GM12878 (cell line): ENCODE measurements at regions not wholly inside any gene's neighbourhood (a gene's known extent, or its start where the extent isn't known, plus 50 kb on each side); places are given as distances from the start of the nearest gene placed in this dataset.

ENCODE experiments used
- ATAC-seq: fragments of 200-7000 bp; cut with Tn5 transposase; 3 replicates; pipeline ENCODE4 v1.9.1; 2020; ENCODE audit warnings: mild to moderate bottlenecking, moderate library complexity
- BruUV-seq: library from RNA; stranded (reverse); fragments of 400-500 nt; replicated peaks from 2 replicates; lab custom pipeline; 2021; lab: Mats Ljungman, UMichigan
- CTCF ChIA-PET: fragments of 300-600 bp; sonication (Branson Sonifier 250); formaldehyde crosslinking; extraction: SDS; loops from one replicate; lab custom pipeline; 2021; ENCODE audit warnings: inconsistent platforms; lab: Yijun Ruan, JAX
- POLR2A ChIA-PET: fragments of 350-600 bp; formaldehyde crosslinking; extraction: SDS; loops from one replicate; lab custom pipeline; 2021; ENCODE audit warnings: inconsistent platforms; lab: Charles Lee
- RAD21 ChIA-PET: fragments of 300-600 bp; sonication (Branson Sonifier 250); formaldehyde crosslinking; loops from one replicate; lab custom pipeline; 2023; ENCODE audit warnings: antibody characterized with exemption; ENCODE audit not compliant: unreplicated experiment; lab: Charles Lee
- SMC1A ChIA-PET: fragments of 300-600 bp; sonication (Branson Sonifier 250); formaldehyde crosslinking; loops from one replicate; lab custom pipeline; 2023; ENCODE audit not compliant: unreplicated experiment, uncharacterized antibody; lab: Charles Lee
- DNase-seq: peaks from one replicate; pipeline ENCODE4 v3.0.0-alpha.2; 2011; ENCODE audit warnings: low read depth, low spot score
- FAIRE-seq: peaks from 3 replicates; lab custom pipeline; 2011; peaks lifted over from hg19 to GRCh38; lab: Jason Lieb, UNC
- H2AFZ ChIP-seq: 2 replicates; pipeline ENCODE4 v1.6.0; 2011; ENCODE audit warnings: low read depth, low read length, control low read depth; ENCODE audit not compliant: control insufficient read depth
- H3K27ac ChIP-seq: 2 replicates; pipeline ENCODE4 v1.5.1; 2011; ENCODE audit warnings: control low read depth; ENCODE audit not compliant: control insufficient read depth, insufficient read depth
- H3K27me3 ChIP-seq, 2 experiments: replicated peaks in 1 of 2; 2 replicates each; pipeline versions ENCODE4 v1.6.0 to v1.6.1; 2011; ENCODE audit warnings: low read length in 1 of 2; ENCODE audit not compliant: control insufficient read depth in 2 of 2, insufficient read depth in 2 of 2
- H3K36me3 ChIP-seq, 2 experiments: 2 replicates each; pipeline ENCODE4 v1.5.1; 2011; ENCODE audit warnings: low read length in 1 of 2; ENCODE audit not compliant: control insufficient read depth in 2 of 2, insufficient read depth in 2 of 2
- H3K4me1 ChIP-seq: 2 replicates; pipeline ENCODE4 v1.6.1; 2011; ENCODE audit warnings: mild to moderate bottlenecking, low read length, moderate library complexity, mixed read lengths; ENCODE audit not compliant: control insufficient read depth, insufficient read depth
- H3K4me2 ChIP-seq: 2 replicates; pipeline ENCODE4 v1.6.0; 2011; ENCODE audit warnings: control low read depth; ENCODE audit not compliant: control insufficient read depth, insufficient read depth
- H3K4me3 ChIP-seq: fragments of 200-600 bp; sonication (generic); 2 replicates; pipeline ENCODE4 v1.5.1; 2016
- H3K79me2 ChIP-seq: 2 replicates; pipeline ENCODE4 v1.6.0; 2011; ENCODE audit warnings: low read length; ENCODE audit not compliant: control insufficient read depth, insufficient read depth
- H3K9ac ChIP-seq: 2 replicates; pipeline ENCODE4 v1.8.0; 2011; ENCODE audit warnings: low read length, control low read depth, mixed read lengths; ENCODE audit not compliant: control insufficient read depth, insufficient read depth
- H3K9me3 ChIP-seq: replicated peaks from 3 replicates; pipeline ENCODE4 v1.5.1; 2011; ENCODE audit warnings: mild to moderate bottlenecking, low read length; ENCODE audit not compliant: control insufficient read depth, insufficient read depth
- H4K20me1 ChIP-seq: 2 replicates; pipeline ENCODE4 v1.6.0; 2011; ENCODE audit not compliant: control insufficient read depth, insufficient read depth
- CHD4 ChIP-seq: fragments of 200-600 bp; sonication (generic); IDR thresholded peaks from 2 replicates; pipeline ENCODE4 v1.6.1; 2016; ENCODE audit warnings: mild to moderate bottlenecking
- NFYB ChIP-seq: IDR thresholded peaks from 2 replicates; pipeline ENCODE4 v1.6.1; 2011; ENCODE audit warnings: low read depth, mild to moderate bottlenecking, low read length, improper control_type of control experiment, moderate library complexity; ENCODE audit not compliant: insufficient read depth
- PAX8 ChIP-seq: fragments of 450-650 bp; IDR thresholded peaks from 2 replicates; pipeline ENCODE4 v1.6.1; 2017; ENCODE audit warnings: mild to moderate bottlenecking, moderate library complexity
- POLR2A ChIP-seq: IDR thresholded peaks from 2 replicates; pipeline ENCODE4 v1.6.1; 2011; ENCODE audit warnings: low read depth, mild to moderate bottlenecking, low read length
- SMAD1 ChIP-seq: fragments of 450-650 bp; IDR thresholded peaks from 2 replicates; pipeline ENCODE4 v1.6.1; 2018; ENCODE audit warnings: mild to moderate bottlenecking, low read depth; ENCODE audit not compliant: partially characterized antibody
- SMAD5 ChIP-seq: IDR thresholded peaks from 2 replicates; pipeline ENCODE4 v1.6.1; 2016; ENCODE audit warnings: antibody characterized with exemption, low read depth
- WGBS: methylation state at CpG from one replicate; pipeline ENCODE4 v1.1.6; 2016; ENCODE audit warnings: low lambda C conversion rate; ENCODE audit not compliant: insufficient replicate concordance, insufficient coverage; ENCODE audit errors: missing lambda C conversion rate; 5-methylcytosine and 5-hydroxymethylcytosine counted together
- in situ Hi-C: fragments of 300-500 bp; cut with MboI; formaldehyde crosslinking; loops from 9 replicates; pipeline ENCODE4 v1.14.3; 2018; ENCODE audit warnings: mixed read lengths
- intact Hi-C: fragments of 100-400 bp; cut with micrococcal nuclease; formaldehyde crosslinking; loops from one replicate; pipeline ENCODE4 v1.14.2; 2022; ENCODE audit not compliant: unreplicated experiment
- TF ChIP-seq, protein P1 (sequence below), 3 experiments: IDR thresholded peaks in 2 of 3; conservative IDR thresholded peaks in 1 of 3; 2 replicates each; pipeline ENCODE4 v1.5.1; 2011; ENCODE audit warnings: low read depth in 3 of 3, low read length in 3 of 3, mild to moderate bottlenecking in 3 of 3, control low read depth in 2 of 3, moderate library complexity in 2 of 3, inconsistent platforms in 1 of 3, mixed read lengths in 1 of 3; ENCODE audit not compliant: control insufficient read depth in 2 of 3, insufficient read depth in 1 of 3; ENCODE audit errors: extremely low read depth in 1 of 3
- TF ChIP-seq, protein P2 (sequence below): fragments of 450-650 bp; formaldehyde crosslinking; IDR thresholded peaks from 2 replicates; pipeline ENCODE4 v1.4.0; 2022; ENCODE audit warnings: mild to moderate bottlenecking, moderate library complexity
- TF ChIP-seq, protein P3 (sequence below): IDR thresholded peaks from 2 replicates; pipeline ENCODE4 v1.6.1; 2011; ENCODE audit warnings: borderline replicate concordance, low read depth, mild to moderate bottlenecking, moderate library complexity, mixed read lengths, low read length; ENCODE audit not compliant: insufficient read depth; ENCODE audit errors: extremely low read length
- TF ChIP-seq, protein P4 (sequence below): IDR thresholded peaks from 2 replicates; pipeline ENCODE4 v1.6.1; 2011; ENCODE audit warnings: low read depth, low read length, improper control_type of control experiment, borderline replicate concordance

DNA sequence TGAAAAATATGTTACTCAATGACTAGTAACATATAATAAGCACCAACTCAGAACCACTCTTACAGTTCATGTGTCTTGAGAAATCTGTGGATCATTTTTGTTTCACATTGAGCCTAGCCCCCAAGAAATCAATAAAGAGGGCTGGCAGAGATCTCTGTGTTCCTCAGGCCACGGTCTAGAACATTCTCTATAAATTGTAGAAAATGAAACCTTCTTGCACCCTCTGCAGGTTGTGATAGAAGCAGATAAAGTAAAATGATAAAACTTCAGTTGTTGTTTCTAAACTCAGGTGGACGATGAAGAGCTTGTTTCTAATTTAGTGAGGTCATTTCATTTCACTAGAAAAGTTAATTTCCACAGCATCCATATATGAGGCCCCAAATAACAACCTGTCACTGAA lies 182.7 kb downstream of the KIT start:
- Histone ChIP-seq H3K9ac (no peak overlapping the region), H2AFZ (no peak overlapping the region), H3K9me3 (no peaks in the 10 kb centered on the region), H3K27me3 (no peaks in the 10 kb centered on the region), H3K4me3 (no peak overlapping the region), H3K36me3 (no peaks in the 10 kb centered on the region), H3K27ac (no peak overlapping the region), H4K20me1 (no peaks in the 10 kb centered on the region), H3K4me1 (no peaks in the 10 kb centered on the region), H3K79me2 (no peaks in the 10 kb centered on the region), H3K4me2 (no peak overlapping the region)
- no TSS peak for BruUV-seq
- in situ Hi-C loops: no loop called here
- no peak for ATAC-seq
- POLR2A ChIA-PET: no interaction called here
- 31% methylated on average over 2 of the region's 2 CpGs for WGBS
- TF ChIP-seq CHD4: no peak
- TF ChIP-seq POLR2A: no peak
- TF ChIP-seq, protein P1, sequence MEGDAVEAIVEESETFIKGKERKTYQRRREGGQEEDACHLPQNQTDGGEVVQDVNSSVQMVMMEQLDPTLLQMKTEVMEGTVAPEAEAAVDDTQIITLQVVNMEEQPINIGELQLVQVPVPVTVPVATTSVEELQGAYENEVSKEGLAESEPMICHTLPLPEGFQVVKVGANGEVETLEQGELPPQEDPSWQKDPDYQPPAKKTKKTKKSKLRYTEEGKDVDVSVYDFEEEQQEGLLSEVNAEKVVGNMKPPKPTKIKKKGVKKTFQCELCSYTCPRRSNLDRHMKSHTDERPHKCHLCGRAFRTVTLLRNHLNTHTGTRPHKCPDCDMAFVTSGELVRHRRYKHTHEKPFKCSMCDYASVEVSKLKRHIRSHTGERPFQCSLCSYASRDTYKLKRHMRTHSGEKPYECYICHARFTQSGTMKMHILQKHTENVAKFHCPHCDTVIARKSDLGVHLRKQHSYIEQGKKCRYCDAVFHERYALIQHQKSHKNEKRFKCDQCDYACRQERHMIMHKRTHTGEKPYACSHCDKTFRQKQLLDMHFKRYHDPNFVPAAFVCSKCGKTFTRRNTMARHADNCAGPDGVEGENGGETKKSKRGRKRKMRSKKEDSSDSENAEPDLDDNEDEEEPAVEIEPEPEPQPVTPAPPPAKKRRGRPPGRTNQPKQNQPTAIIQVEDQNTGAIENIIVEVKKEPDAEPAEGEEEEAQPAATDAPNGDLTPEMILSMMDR (IDR thresholded peaks at IDR 0.05 in 2 of 3, conservative IDR thresholded peaks at IDR 0.05 in 1 of 3; ENCODE audit: control insufficient read depth in 2 of 3, extremely low read depth in 1 of 3, insufficient read depth in 1 of 3, low read depth in 3 of 3, low read length in 3 of 3): peak in 1 of 3 experiments; percentile 4; a peak in 1 of 6 replicates
- no peak for TF ChIP-seq SMAD5
- no peak for DNase-seq
- no peak for FAIRE-seq
- SMC1A ChIA-PET: interaction anchor here (1.1 to 1.4 kb wide), 2 partner anchors 9 to 14 kb away, joined by 3 read pairs; no protein-coding TSS in a partner anchor
- CTCF ChIA-PET: no interaction called here
- intact Hi-C loops: loop anchor here (2.0 to 5.0 kb wide), 2 partner anchors 156 to 518 kb away; no protein-coding TSS in a partner anchor
- RAD21 ChIA-PET: no interaction called here

DNA sequence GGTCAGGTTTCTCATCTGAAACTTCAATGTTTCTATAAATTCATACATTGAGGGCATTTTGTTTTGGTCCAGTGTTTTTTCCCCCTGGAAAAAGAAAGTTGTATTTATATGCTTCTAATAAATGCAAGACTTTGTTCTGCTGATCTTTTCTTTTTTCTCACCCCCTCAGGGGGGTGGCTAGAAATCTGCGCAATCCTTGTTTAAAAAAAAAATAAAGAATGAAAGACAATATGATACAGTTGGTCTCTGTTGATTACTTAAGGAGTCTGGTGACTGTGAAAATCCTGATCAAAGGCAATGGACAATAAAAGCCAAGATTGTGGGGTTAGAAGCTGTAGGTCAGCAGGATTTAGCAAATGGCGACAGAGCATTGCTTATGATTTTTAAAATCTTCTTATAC lies 180.5 kb downstream of the KIT start:
- Histone ChIP-seq H3K36me3 (no peaks in the 10 kb centered on the region), H3K9ac (no peak overlapping the region), H3K4me3 (no peak overlapping the region), H3K79me2 (no peaks in the 10 kb centered on the region), H3K4me2 (no peak overlapping the region), H3K27me3 (no peaks in the 10 kb centered on the region), H4K20me1 (no peaks in the 10 kb centered on the region), H2AFZ (no peak overlapping the region), H3K27ac (no peak overlapping the region), H3K4me1 (no peaks in the 10 kb centered on the region), H3K9me3 (no peaks in the 10 kb centered on the region)
- BruUV-seq: no TSS peak
- ChIA-PET POLR2A (no interaction called here), CTCF (no interaction called here), SMC1A (no interaction called here), RAD21 (no interaction called here)
- ATAC-seq (no peak), DNase-seq (no peak), FAIRE-seq (no peak)
- WGBS: 85% methylated on average over 2 of the region's 2 CpGs
- in situ Hi-C loops: no loop called here
- intact Hi-C loops: no loop called here
- no peak for TF ChIP-seq PAX8
- TF ChIP-seq, protein P2, sequence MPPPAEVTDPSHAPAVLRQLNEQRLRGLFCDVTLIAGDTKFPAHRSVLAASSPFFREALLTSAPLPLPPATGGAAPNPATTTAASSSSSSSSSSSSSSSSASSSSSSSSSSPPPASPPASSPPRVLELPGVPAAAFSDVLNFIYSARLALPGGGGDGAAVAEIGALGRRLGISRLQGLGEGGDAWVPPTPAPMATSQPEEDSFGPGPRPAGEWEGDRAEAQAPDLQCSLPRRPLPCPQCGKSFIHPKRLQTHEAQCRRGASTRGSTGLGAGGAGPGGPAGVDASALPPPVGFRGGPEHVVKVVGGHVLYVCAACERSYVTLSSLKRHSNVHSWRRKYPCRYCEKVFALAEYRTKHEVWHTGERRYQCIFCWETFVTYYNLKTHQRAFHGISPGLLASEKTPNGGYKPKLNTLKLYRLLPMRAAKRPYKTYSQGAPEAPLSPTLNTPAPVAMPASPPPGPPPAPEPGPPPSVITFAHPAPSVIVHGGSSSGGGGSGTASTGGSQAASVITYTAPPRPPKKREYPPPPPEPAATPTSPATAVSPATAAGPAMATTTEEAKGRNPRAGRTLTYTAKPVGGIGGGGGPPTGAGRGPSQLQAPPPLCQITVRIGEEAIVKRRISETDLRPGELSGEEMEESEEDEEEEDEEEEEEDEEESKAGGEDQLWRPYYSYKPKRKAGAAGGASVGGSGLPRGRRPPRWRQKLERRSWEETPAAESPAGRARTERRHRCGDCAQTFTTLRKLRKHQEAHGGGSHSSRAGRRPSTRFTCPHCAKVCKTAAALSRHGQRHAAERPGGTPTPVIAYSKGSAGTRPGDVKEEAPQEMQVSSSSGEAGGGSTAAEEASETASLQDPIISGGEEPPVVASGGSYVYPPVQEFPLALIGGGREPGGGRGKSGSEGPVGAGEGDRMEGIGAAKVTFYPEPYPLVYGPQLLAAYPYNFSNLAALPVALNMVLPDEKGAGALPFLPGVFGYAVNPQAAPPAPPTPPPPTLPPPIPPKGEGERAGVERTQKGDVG (CRISPR knock-in tag): no peak
- TF ChIP-seq, protein P3, sequence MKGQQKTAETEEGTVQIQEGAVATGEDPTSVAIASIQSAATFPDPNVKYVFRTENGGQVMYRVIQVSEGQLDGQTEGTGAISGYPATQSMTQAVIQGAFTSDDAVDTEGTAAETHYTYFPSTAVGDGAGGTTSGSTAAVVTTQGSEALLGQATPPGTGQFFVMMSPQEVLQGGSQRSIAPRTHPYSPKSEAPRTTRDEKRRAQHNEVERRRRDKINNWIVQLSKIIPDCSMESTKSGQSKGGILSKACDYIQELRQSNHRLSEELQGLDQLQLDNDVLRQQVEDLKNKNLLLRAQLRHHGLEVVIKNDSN: no peak
- TF ChIP-seq, protein P4, sequence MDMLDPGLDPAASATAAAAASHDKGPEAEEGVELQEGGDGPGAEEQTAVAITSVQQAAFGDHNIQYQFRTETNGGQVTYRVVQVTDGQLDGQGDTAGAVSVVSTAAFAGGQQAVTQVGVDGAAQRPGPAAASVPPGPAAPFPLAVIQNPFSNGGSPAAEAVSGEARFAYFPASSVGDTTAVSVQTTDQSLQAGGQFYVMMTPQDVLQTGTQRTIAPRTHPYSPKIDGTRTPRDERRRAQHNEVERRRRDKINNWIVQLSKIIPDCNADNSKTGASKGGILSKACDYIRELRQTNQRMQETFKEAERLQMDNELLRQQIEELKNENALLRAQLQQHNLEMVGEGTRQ: no peak
- no peak for TF ChIP-seq NFYB
- no peak for TF ChIP-seq SMAD1
